ENCODE measurements at regions not wholly inside any gene's neighbourhood (a gene's known extent, or its start where the extent isn't known, plus 50 kb on each side); places are given as distances from the start of the nearest gene placed in this dataset.

- no peak for DNase-seq (ENCODE audit: low read depth, low spot score)
- CTCF ChIA-PET, result no interaction called here
These were observed 229.6 kb downstream of the BAMBI start for GRCh38 chr10:28906934-28907333.

GRCh38 chr10:28909875-28910274, 232.6 kb downstream of the BAMBI start:
- H3K9me3 ChIP-seq (ENCODE audit: control insufficient read depth, insufficient read depth, low read depth, low read length), result no peaks in the 10 kb centered on the region
- intact Hi-C loops (cut with micrococcal nuclease; ENCODE audit: unreplicated experiment) (no loop called here), in situ Hi-C loops (cut with HindIII; ENCODE audit: low pct_unique_long_range_greater_than_20kb, low sequenced_read_pairs) (no loop called here)
- POLR2A ChIA-PET, result no interaction called here
- H3K4me3 ChIP-seq (ENCODE audit: low read depth in 2 of 2, low read length in 2 of 2), result no peak overlapping the region
- no TSS peak for BruUV-seq (replicated peaks)
- H3K27me3 ChIP-seq (ENCODE audit: control insufficient read depth, insufficient read depth, low read length), result no peaks in the 10 kb centered on the region
- TF ChIP-seq SIN3A (IDR thresholded peaks at IDR 0.05; ENCODE audit: borderline replicate concordance, insufficient read depth, low read depth, low read length) (no peak), REST (IDR thresholded peaks at IDR 0.05; ENCODE audit: insufficient read depth in 1 of 2, low read depth in 2 of 2, low read length in 1 of 2) (no peak), TCF7L2 (IDR thresholded peaks at IDR 0.05; ENCODE audit: low read depth, low read length) (no peak), CTCF (IDR thresholded peaks at IDR 0.05) (no peak), POLR2AphosphoS5 (IDR thresholded peaks at IDR 0.05; ENCODE audit: low read depth, low read length) (no peak)
- no peak for ATAC-seq
- H3K27ac ChIP-seq (ENCODE audit: low read length), result no peak overlapping the region
- H3K36me3 ChIP-seq (ENCODE audit: control insufficient read depth, insufficient read depth, low read length), result no peaks in the 10 kb centered on the region
- CTCF ChIA-PET, result no interaction called here
- no peak for DNase-seq (ENCODE audit: low read depth, low spot score)
- no peaks in the 10 kb centered on the region for H3K4me1 ChIP-seq (ENCODE audit: control insufficient read depth, insufficient read depth, low read length)

More at GRCh38 chr10:28906934-28907333, 229.6 kb downstream of the BAMBI start:
- Histone ChIP-seq H3K4me1 (ENCODE audit: control insufficient read depth, insufficient read depth, low read length) (no peaks in the 10 kb centered on the region), H3K27me3 (ENCODE audit: control insufficient read depth, insufficient read depth, low read length) (no peaks in the 10 kb centered on the region), H3K36me3 (ENCODE audit: control insufficient read depth, insufficient read depth, low read length) (no peaks in the 10 kb centered on the region), H3K9me3 (ENCODE audit: control insufficient read depth, insufficient read depth, low read depth, low read length) (no peaks in the 10 kb centered on the region), H3K4me3 (ENCODE audit: low read depth in 2 of 2, low read length in 2 of 2) (no peak overlapping the region), H3K27ac (ENCODE audit: low read length) (no peak overlapping the region)
- intact Hi-C loops (cut with micrococcal nuclease; ENCODE audit: unreplicated experiment) (no loop called here), in situ Hi-C loops (cut with HindIII; ENCODE audit: low pct_unique_long_range_greater_than_20kb, low sequenced_read_pairs) (no loop called here)
- POLR2A ChIA-PET, result no interaction called here
- no peak for ATAC-seq
- TF ChIP-seq POLR2AphosphoS5 (IDR thresholded peaks at IDR 0.05; ENCODE audit: low read depth, low read length) (no peak), CTCF (IDR thresholded peaks at IDR 0.05) (no peak), SIN3A (IDR thresholded peaks at IDR 0.05; ENCODE audit: borderline replicate concordance, insufficient read depth, low read depth, low read length) (no peak), TCF7L2 (IDR thresholded peaks at IDR 0.05; ENCODE audit: low read depth, low read length) (no peak), REST (IDR thresholded peaks at IDR 0.05; ENCODE audit: insufficient read depth in 1 of 2, low read depth in 2 of 2, low read length in 1 of 2) (no peak)
- no TSS peak for BruUV-seq (replicated peaks)

Measured in Panc1 (cell line).